IMR-90 (cell line): ENCODE measurements at regions not wholly inside any gene's neighbourhood (a gene's known extent, or its start where the extent isn't known, plus 50 kb on each side); places are given as distances from the start of the nearest gene placed in this dataset.

ENCODE experiments used
- ATAC-seq: fragments of 200-7000 bp; cut with Tn5 transposase; 2 replicates; pipeline ENCODE4 v1.9.1; 2020; ENCODE audit warnings: low read depth, mild to moderate bottlenecking, moderate library complexity
- BruUV-seq: library from RNA; stranded (reverse); fragments of 400-500 nt; replicated peaks from 2 replicates; lab custom pipeline; 2021; lab: Mats Ljungman, UMichigan
- CTCF ChIA-PET: fragments of 300-600 bp; formaldehyde crosslinking; extraction: SDS; loops from one replicate; lab custom pipeline; 2021; ENCODE audit warnings: antibody characterized with exemption; lab: Yijun Ruan, JAX
- POLR2A ChIA-PET: fragments of 300-600 bp; sonication (Branson Sonifier 250); formaldehyde crosslinking; loops from one replicate; lab custom pipeline; 2022; ENCODE audit warnings: antibody characterized with exemption; ENCODE audit not compliant: unreplicated experiment; lab: Charles Lee
- DNase-seq: peaks from one replicate; pipeline ENCODE4 v3.0.0; 2013
- H2AFZ ChIP-seq: replicated peaks from 2 replicates; pipeline ENCODE3; 2013; ENCODE audit warnings: low read length, mild to moderate bottlenecking; ENCODE audit not compliant: poor library complexity
- H2AK5ac ChIP-seq: 2 replicates; pipeline ENCODE4 v1.6.1; 2013; ENCODE audit warnings: low read depth, low read length, inconsistent platforms
- H2AK9ac ChIP-seq: replicated peaks from 2 replicates; pipeline ENCODE3; 2013; ENCODE audit warnings: mild to moderate bottlenecking, low read depth, low read length, moderate library complexity; ENCODE audit not compliant: poor library complexity
- H2BK120ac ChIP-seq: 2 replicates; pipeline ENCODE4 v1.6.1; 2013; ENCODE audit warnings: low read depth, low read length, inconsistent platforms
- H2BK15ac ChIP-seq: 3 replicates; pipeline ENCODE4 v1.6.1; 2013; ENCODE audit warnings: low read depth, low read length, inconsistent platforms
- H2BK20ac ChIP-seq: 2 replicates; pipeline ENCODE4 v1.6.1; 2013; ENCODE audit warnings: low read depth, mild to moderate bottlenecking, inconsistent platforms, low read length, moderate library complexity
- H2BK5ac ChIP-seq: 2 replicates; pipeline ENCODE4 v1.6.1; 2013; ENCODE audit warnings: mild to moderate bottlenecking, low read depth, low read length, inconsistent platforms; ENCODE audit not compliant: poor library complexity, severe bottlenecking
- H3K14ac ChIP-seq: replicated peaks from 2 replicates; pipeline ENCODE4 v1.6.1; 2013; ENCODE audit warnings: low read depth, low read length, inconsistent platforms
- H3K18ac ChIP-seq: 2 replicates; pipeline ENCODE4 v1.6.1; 2013; ENCODE audit warnings: low read depth, low read length, control low read depth
- H3K23ac ChIP-seq: 2 replicates; pipeline ENCODE4 v1.6.1; 2013; ENCODE audit warnings: low read depth, low read length, inconsistent platforms
- H3K27ac ChIP-seq: 2 replicates; pipeline ENCODE4 v1.5.1; 2013; ENCODE audit warnings: mild to moderate bottlenecking, control low read depth, low read length; ENCODE audit not compliant: insufficient read depth
- H3K27me3 ChIP-seq: 2 replicates; pipeline ENCODE4 v1.6.1; 2013; ENCODE audit warnings: low read length; ENCODE audit not compliant: control insufficient read depth, insufficient read depth
- H3K36me3 ChIP-seq: 2 replicates; pipeline ENCODE4 v1.6.1; 2013; ENCODE audit warnings: low read length, mixed read lengths; ENCODE audit not compliant: control insufficient read depth, insufficient read depth
- H3K4ac ChIP-seq: 2 replicates; pipeline ENCODE4 v1.6.1; 2013; ENCODE audit warnings: low read depth, low read length, inconsistent platforms
- H3K4me1 ChIP-seq: 2 replicates; pipeline ENCODE4 v1.6.1; 2013; ENCODE audit warnings: low read length, mixed read lengths; ENCODE audit not compliant: control insufficient read depth, insufficient read depth
- H3K4me2 ChIP-seq: 2 replicates; pipeline ENCODE4 v1.6.1; 2013; ENCODE audit warnings: low read depth, mild to moderate bottlenecking, control low read depth, low read length, moderate library complexity
- H3K4me3 ChIP-seq: 2 replicates; pipeline ENCODE4 v1.5.1; 2013; ENCODE audit warnings: low read depth, mild to moderate bottlenecking, control low read depth, low read length, moderate library complexity; ENCODE audit not compliant: insufficient read depth
- H3K56ac ChIP-seq: 2 replicates; pipeline ENCODE4 v1.6.1; 2013; ENCODE audit warnings: low read length, inconsistent platforms; ENCODE audit not compliant: insufficient read depth; ENCODE audit errors: extremely low read depth
- H3K79me1 ChIP-seq, 2 experiments: 2 replicates each; pipeline ENCODE4 v1.6.1; 2013; ENCODE audit warnings: low read length in 2 of 2, inconsistent platforms in 1 of 2, low read depth in 1 of 2
- H3K9ac ChIP-seq: 2 replicates; pipeline ENCODE4 v1.6.1; 2013; ENCODE audit warnings: low read depth, low read length, control low read depth
- H3K9me1 ChIP-seq: 2 replicates; pipeline ENCODE4 v1.6.1; 2013; ENCODE audit warnings: low read length, inconsistent platforms; ENCODE audit not compliant: insufficient read depth
- H3K9me3 ChIP-seq: 2 replicates; pipeline ENCODE4 v1.6.1; 2013; ENCODE audit warnings: low read length; ENCODE audit not compliant: control insufficient read depth, insufficient read depth
- H4K20me1 ChIP-seq: 2 replicates; pipeline ENCODE4 v1.6.1; 2013; ENCODE audit warnings: low read length, inconsistent platforms; ENCODE audit not compliant: insufficient read depth
- H4K5ac ChIP-seq: 2 replicates; pipeline ENCODE4 v1.6.1; 2013; ENCODE audit warnings: mild to moderate bottlenecking, low read depth, low read length, control low read depth
- H4K8ac ChIP-seq, 2 experiments: 2 replicates each; pipeline ENCODE4 v1.6.1; 2013; ENCODE audit warnings: low read depth in 2 of 2, low read length in 2 of 2, control low read depth in 1 of 2, inconsistent platforms in 1 of 2
- H4K91ac ChIP-seq: 2 replicates; pipeline ENCODE4 v1.6.1; 2013; ENCODE audit warnings: low read depth, low read length, inconsistent platforms; ENCODE audit not compliant: insufficient read depth
- BHLHE40 ChIP-seq: fragments of 150-350 bp; IDR thresholded peaks from 2 replicates; pipeline ENCODE4 v1.6.1; 2016; ENCODE audit warnings: mild to moderate bottlenecking, low read depth, low read length
- CEBPB ChIP-seq: IDR thresholded peaks from 2 replicates; pipeline ENCODE4 v1.6.1; 2012; ENCODE audit warnings: low read depth, low read length, improper control_type of control experiment
- CTCF ChIP-seq: conservative IDR thresholded peaks from 2 replicates; pipeline ENCODE4 v1.5.1; 2012; ENCODE audit warnings: mild to moderate bottlenecking, low read depth, low read length, improper control_type of control experiment
- FOS ChIP-seq: fragments of 150-350 bp; IDR thresholded peaks from 2 replicates; pipeline ENCODE4 v1.6.1; 2016; ENCODE audit warnings: low read depth, low read length
- MAFK ChIP-seq: IDR thresholded peaks from 2 replicates; pipeline ENCODE4 v1.6.1; 2012; ENCODE audit warnings: low read depth, low read length, improper control_type of control experiment
- MAZ ChIP-seq: IDR thresholded peaks from 2 replicates; pipeline ENCODE4 v1.6.1; 2012; ENCODE audit warnings: low read depth, mild to moderate bottlenecking, low read length, improper control_type of control experiment, moderate library complexity, borderline replicate concordance
- MXI1 ChIP-seq: IDR thresholded peaks from 2 replicates; pipeline ENCODE4 v1.6.1; 2012; ENCODE audit warnings: low read depth, mild to moderate bottlenecking, low read length, moderate library complexity, borderline replicate concordance
- NFE2L2 ChIP-seq: fragments of 150-350 bp; IDR thresholded peaks from 2 replicates; pipeline ENCODE4 v1.6.1; 2016; ENCODE audit warnings: low read depth, mild to moderate bottlenecking, low read length
- POLR2A ChIP-seq: IDR thresholded peaks from 2 replicates; pipeline ENCODE4 v1.6.1; 2012; ENCODE audit warnings: mild to moderate bottlenecking, low read depth, low read length
- RAD21 ChIP-seq: IDR thresholded peaks from 2 replicates; pipeline ENCODE4 v1.6.1; 2012; ENCODE audit warnings: low read length, improper control_type of control experiment
- RCOR1 ChIP-seq: IDR thresholded peaks from 2 replicates; pipeline ENCODE4 v1.6.1; 2012; ENCODE audit warnings: mild to moderate bottlenecking, low read length, improper control_type of control experiment; ENCODE audit not compliant: insufficient replicate concordance
- RFX5 ChIP-seq: IDR thresholded peaks from 2 replicates; pipeline ENCODE4 v1.8.0; 2012; ENCODE audit warnings: low read depth, mild to moderate bottlenecking, low read length, moderate library complexity
- SMC3 ChIP-seq: fragments of 150-350 bp; IDR thresholded peaks from 2 replicates; pipeline ENCODE4 v1.6.1; 2016; ENCODE audit warnings: low read depth, mild to moderate bottlenecking, antibody characterized with exemption, low read length, moderate library complexity
- dilution Hi-C: fragments of 300-500 bp; cut with HindIII; formaldehyde crosslinking; loops from one replicate; pipeline ENCODE4 v1.14.3; 2018; ENCODE audit warnings: low sequenced_read_pairs; ENCODE audit not compliant: unreplicated experiment
- in situ Hi-C: fragments of 300-500 bp; cut with MboI; formaldehyde crosslinking; loops from 3 replicates; pipeline ENCODE4 v1.14.3; 2019; ENCODE audit warnings: low sequenced_read_pairs, inconsistent platforms, mixed read lengths
- intact Hi-C: fragments of 100-400 bp; cut with micrococcal nuclease; formaldehyde crosslinking; loops from 2 replicates; pipeline ENCODE4 v1.10.0; 2022
- TF ChIP-seq, protein P1 (sequence below): fragments of 150-350 bp; IDR thresholded peaks from 2 replicates; pipeline ENCODE4 v1.6.1; 2016; ENCODE audit warnings: low read depth, mild to moderate bottlenecking, low read length, moderate library complexity, borderline replicate concordance
- TF ChIP-seq, protein P2 (sequence below): fragments of 150-350 bp; IDR thresholded peaks from 2 replicates; pipeline ENCODE4 v1.6.1; 2017; ENCODE audit warnings: mild to moderate bottlenecking, antibody characterized with exemption, low read length, low read depth

DNA sequence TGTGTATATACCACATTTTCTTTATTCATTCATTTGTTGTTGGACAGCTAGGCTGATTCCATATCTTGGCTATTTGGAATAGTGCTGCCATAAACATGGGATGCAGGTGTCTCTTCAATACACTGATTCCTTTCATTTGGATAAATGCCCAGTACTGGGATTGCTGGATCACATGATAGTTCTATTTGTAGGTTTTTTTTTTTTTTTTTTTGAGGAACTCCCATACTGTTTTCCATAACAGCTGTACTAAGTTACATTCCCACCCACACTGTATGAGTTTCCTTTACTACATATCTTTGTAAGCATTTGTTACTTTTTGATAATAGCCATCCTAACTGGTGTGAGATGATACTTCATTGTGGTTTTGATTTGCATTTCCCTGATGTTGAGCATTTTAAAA, 437.7 kb downstream of the DIPK2A start:
- H3K27ac ChIP-seq = no peak overlapping the region
- H2AFZ ChIP-seq = no peak overlapping the region
- H4K8ac ChIP-seq = no peak overlapping the region
- H3K4ac ChIP-seq = no peak overlapping the region
- TF ChIP-seq, protein P1, sequence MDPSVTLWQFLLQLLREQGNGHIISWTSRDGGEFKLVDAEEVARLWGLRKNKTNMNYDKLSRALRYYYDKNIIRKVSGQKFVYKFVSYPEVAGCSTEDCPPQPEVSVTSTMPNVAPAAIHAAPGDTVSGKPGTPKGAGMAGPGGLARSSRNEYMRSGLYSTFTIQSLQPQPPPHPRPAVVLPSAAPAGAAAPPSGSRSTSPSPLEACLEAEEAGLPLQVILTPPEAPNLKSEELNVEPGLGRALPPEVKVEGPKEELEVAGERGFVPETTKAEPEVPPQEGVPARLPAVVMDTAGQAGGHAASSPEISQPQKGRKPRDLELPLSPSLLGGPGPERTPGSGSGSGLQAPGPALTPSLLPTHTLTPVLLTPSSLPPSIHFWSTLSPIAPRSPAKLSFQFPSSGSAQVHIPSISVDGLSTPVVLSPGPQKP = no peak
- TF ChIP-seq CEBPB (no peak), RAD21 (no peak), RCOR1 (no peak), POLR2A (no peak), NFE2L2 (no peak), RFX5 (no peak), FOS (no peak), CTCF (no peak), MAZ (no peak), SMC3 (no peak), MXI1 (no peak), BHLHE40 (no peak), MAFK (no peak)
- TF ChIP-seq, protein P2, sequence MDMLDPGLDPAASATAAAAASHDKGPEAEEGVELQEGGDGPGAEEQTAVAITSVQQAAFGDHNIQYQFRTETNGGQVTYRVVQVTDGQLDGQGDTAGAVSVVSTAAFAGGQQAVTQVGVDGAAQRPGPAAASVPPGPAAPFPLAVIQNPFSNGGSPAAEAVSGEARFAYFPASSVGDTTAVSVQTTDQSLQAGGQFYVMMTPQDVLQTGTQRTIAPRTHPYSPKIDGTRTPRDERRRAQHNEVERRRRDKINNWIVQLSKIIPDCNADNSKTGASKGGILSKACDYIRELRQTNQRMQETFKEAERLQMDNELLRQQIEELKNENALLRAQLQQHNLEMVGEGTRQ = no peak
- no peaks in the 10 kb centered on the region for H3K27me3 ChIP-seq
- no peak overlapping the region for H3K9ac ChIP-seq
- H2BK20ac ChIP-seq = no peak overlapping the region
- ATAC-seq = no peak
- H3K9me1 ChIP-seq = no peaks in the 10 kb centered on the region
- no peaks in the 10 kb centered on the region for H4K20me1 ChIP-seq
- no peak overlapping the region for H2AK5ac ChIP-seq
- in situ Hi-C loops (no loop called here), intact Hi-C loops (no loop called here), dilution Hi-C loops (no loop called here)
- DNase-seq = no peak
- BruUV-seq = no TSS peak
- H3K18ac ChIP-seq = no peak overlapping the region
- ChIA-PET CTCF (no interaction called here), POLR2A (no interaction called here)
- H4K5ac ChIP-seq = no peak overlapping the region
- H3K4me1 ChIP-seq = no peaks in the 10 kb centered on the region
- no peak overlapping the region for H3K56ac ChIP-seq
- H3K4me2 ChIP-seq = no peak overlapping the region
- no peak overlapping the region for H2BK5ac ChIP-seq
- H4K91ac ChIP-seq = no peak overlapping the region
- H3K14ac ChIP-seq = no peak overlapping the region
- H2AK9ac ChIP-seq = no peak overlapping the region
- no peaks in the 10 kb centered on the region for H3K79me1 ChIP-seq
- H3K23ac ChIP-seq = no peak overlapping the region
- H3K4me3 ChIP-seq = no peak overlapping the region
- peaks cover 4% of the 10 kb centered on the region; the same call in 1 of the 2 replicates for H3K9me3 ChIP-seq
- no peaks in the 10 kb centered on the region for H3K36me3 ChIP-seq
- no peak overlapping the region for H2BK15ac ChIP-seq
- H2BK120ac ChIP-seq = no peak overlapping the region
